Liver (tissue), 7 donors: ENCODE measurements at regions not wholly inside any gene's neighbourhood (a gene's known extent, or its start where the extent isn't known, plus 50 kb on each side); places are given as distances from the start of the nearest gene placed in this dataset.

Experiments used
- DNase-seq: peaks from one replicate; pipeline ENCODE4 v3.0.0-alpha.2; 2017; ENCODE audit warnings: low spot score
- H3K27ac ChIP-seq, 2 donors: one replicate each; pipeline ENCODE4 v1.7.0; 2013; ENCODE audit warnings: inconsistent platforms in 2 of 2, low read length in 2 of 2, control low read depth in 1 of 2, low read depth in 1 of 2, mild to moderate bottlenecking in 1 of 2
- H3K27me3 ChIP-seq, 4 donors: one replicate each; pipeline versions ENCODE4 v1.6.1 to v1.7.0; 2013; ENCODE audit warnings: low read length in 3 of 4, inconsistent platforms in 1 of 4, mild to moderate bottlenecking in 1 of 4, moderate library complexity in 1 of 4; ENCODE audit not compliant: control insufficient read depth in 4 of 4, insufficient read depth in 4 of 4
- H3K36me3 ChIP-seq, 4 donors: one replicate each; pipeline versions ENCODE4 v1.6.1 to v1.7.0; 2013; ENCODE audit warnings: low read length in 3 of 4, mild to moderate bottlenecking in 3 of 4, low read depth in 1 of 4, moderate library complexity in 1 of 4; ENCODE audit not compliant: control insufficient read depth in 4 of 4, insufficient read depth in 3 of 4
- H3K4me1 ChIP-seq, 4 donors: one replicate each; pipeline versions ENCODE4 v1.6.1 to v1.7.0; 2013; ENCODE audit warnings: low read length in 3 of 4, mild to moderate bottlenecking in 3 of 4, moderate library complexity in 1 of 4; ENCODE audit not compliant: control insufficient read depth in 4 of 4, insufficient read depth in 4 of 4
- H3K4me3 ChIP-seq, 3 donors: one replicate each; pipeline versions ENCODE4 v1.6.1 to v1.7.0; 2013; ENCODE audit warnings: low read length in 3 of 3, control low read depth in 1 of 3, low read depth in 1 of 3, mild to moderate bottlenecking in 1 of 3
- H3K9ac ChIP-seq, 2 donors: one replicate each; pipeline ENCODE4 v1.7.0; 2013; ENCODE audit warnings: low read length in 2 of 2, mild to moderate bottlenecking in 2 of 2, moderate library complexity in 2 of 2, control low read depth in 1 of 2, low read depth in 1 of 2
- H3K9me3 ChIP-seq, 4 donors: one replicate each; pipeline versions ENCODE4 v1.6.1 to v1.7.0; 2013; ENCODE audit warnings: low read length in 3 of 4; ENCODE audit not compliant: control insufficient read depth in 4 of 4
- ATF3 ChIP-seq: IDR thresholded peaks from 2 replicates; pipeline ENCODE4 v1.6.1; 2016; ENCODE audit warnings: antibody characterized with exemption
- FOXA1 ChIP-seq: IDR thresholded peaks from 2 replicates; pipeline ENCODE4 v1.6.1; 2016; ENCODE audit warnings: antibody characterized with exemption
- FOXA2 ChIP-seq: IDR thresholded peaks from 2 replicates; pipeline ENCODE4 v1.6.1; 2016; ENCODE audit warnings: antibody characterized with exemption
- GABPA ChIP-seq, 2 donors: IDR thresholded peaks in 1 of 2; conservative IDR thresholded peaks in 1 of 2; 2 replicates each; pipeline ENCODE4 v1.6.1; 2016; ENCODE audit warnings: antibody characterized with exemption in 2 of 2, mild to moderate bottlenecking in 1 of 2, moderate library complexity in 1 of 2
- HNF4A ChIP-seq, 2 donors: conservative IDR thresholded peaks; 2 replicates each; pipeline ENCODE4 v1.6.1; 2016; ENCODE audit warnings: antibody characterized with exemption in 2 of 2, mild to moderate bottlenecking in 2 of 2
- HNF4G ChIP-seq: IDR thresholded peaks from 2 replicates; pipeline ENCODE4 v1.6.1; 2016; ENCODE audit warnings: antibody characterized with exemption
- JUND ChIP-seq, 2 donors: IDR thresholded peaks; 2 replicates each; pipeline ENCODE4 v1.6.1; 2016; ENCODE audit warnings: antibody characterized with exemption in 2 of 2
- MAX ChIP-seq: IDR thresholded peaks from 2 replicates; pipeline ENCODE4 v1.6.1; 2016; ENCODE audit warnings: antibody characterized with exemption
- NR2F2 ChIP-seq: IDR thresholded peaks from 2 replicates; pipeline ENCODE4 v1.6.1; 2016; ENCODE audit warnings: antibody characterized with exemption
- RAD21 ChIP-seq, 2 donors: IDR thresholded peaks; 2 replicates each; pipeline ENCODE4 v1.6.1; 2016; ENCODE audit warnings: antibody characterized with exemption in 2 of 2, mild to moderate bottlenecking in 2 of 2
- REST ChIP-seq: IDR thresholded peaks from 2 replicates; pipeline ENCODE4 v1.6.1; 2016; ENCODE audit warnings: antibody characterized with exemption, mild to moderate bottlenecking
- RXRA ChIP-seq, 2 donors: IDR thresholded peaks; 2 replicates each; pipeline ENCODE4 v1.6.1; 2017 to 2018; ENCODE audit warnings: antibody characterized with exemption in 2 of 2, mild to moderate bottlenecking in 1 of 2
- SP1 ChIP-seq: IDR thresholded peaks from 2 replicates; pipeline ENCODE4 v1.6.1; 2018; ENCODE audit warnings: antibody characterized with exemption, mild to moderate bottlenecking
- TAF1 ChIP-seq: conservative IDR thresholded peaks from 2 replicates; pipeline ENCODE4 v1.6.1; 2016; ENCODE audit warnings: antibody characterized with exemption, mild to moderate bottlenecking
- YY1 ChIP-seq: IDR thresholded peaks from 2 replicates; pipeline ENCODE4 v1.6.1; 2016; ENCODE audit warnings: antibody characterized with exemption, mild to moderate bottlenecking
- ZBTB33 ChIP-seq: IDR thresholded peaks from 2 replicates; pipeline ENCODE4 v1.6.1; 2016; ENCODE audit warnings: antibody characterized with exemption
- WGBS: extraction: QIAGEN DNeasy Blood & Tissue Kit; methylation state at CpG from one replicate; pipeline ENCODE4 v1.1.7; 2013; 5-methylcytosine and 5-hydroxymethylcytosine counted together
- donor health status: healthy.
- donor health status: healthy.
- donor health status: healthy.
- donor health status: healthy.

- WGBS, result 73% methylated on average over 5 of the region's 5 CpGs
- no peak for DNase-seq
Observed at GRCh38 chr9:100671898-100672297, 94.0 kb downstream of the CAVIN4 start.

GRCh38 chr9:100673249-100673648 lies 95.4 kb downstream of the CAVIN4 start:
- no peak overlapping the region for H3K4me3 ChIP-seq
- 84% methylated on average over 2 of the region's 2 CpGs for WGBS
- no peaks in the 10 kb centered on the region for H3K4me1 ChIP-seq
- no peaks in the 10 kb centered on the region for H3K36me3 ChIP-seq
- H3K27me3 ChIP-seq, result no peaks in the 10 kb centered on the region
- no peak overlapping the region for H3K27ac ChIP-seq
- H3K9ac ChIP-seq, result no peak overlapping the region
- no peak for DNase-seq
- no peaks in the 10 kb centered on the region for H3K9me3 ChIP-seq
- TF ChIP-seq RAD21 (IDR thresholded peaks at IDR 0.05) (no peak), YY1 (no peak), FOXA2 (no peak), ZBTB33 (no peak), JUND (IDR thresholded peaks at IDR 0.05) (no peak), ATF3 (no peak), RXRA (IDR thresholded peaks at IDR 0.05) (no peak), MAX (no peak), FOXA1 (no peak)

More at GRCh38 chr9:100671898-100672297, 94.0 kb downstream of the CAVIN4 start:
- Histone ChIP-seq H3K4me1 (no peaks in the 10 kb centered on the region), H3K27me3 (no peaks in the 10 kb centered on the region), H3K9me3 (peaks cover 0 to under 1% (median 0%) of the 10 kb centered on the region in 4 donors), H3K27ac (no peak overlapping the region), H3K36me3 (no peaks in the 10 kb centered on the region), H3K4me3 (no peak overlapping the region), H3K9ac (no peak overlapping the region)
- TF ChIP-seq SP1 (no peak), ZBTB33 (no peak), FOXA1 (no peak), RAD21 (IDR thresholded peaks at IDR 0.05) (no peak), YY1 (no peak), JUND (IDR thresholded peaks at IDR 0.05) (no peak), REST (no peak), GABPA (IDR thresholded peaks at IDR 0.05 in 1 of 2, conservative IDR thresholded peaks at IDR 0.05 in 1 of 2) (no peak), RXRA (IDR thresholded peaks at IDR 0.05) (no peak), HNF4G (no peak), TAF1 (no peak), NR2F2 (no peak), HNF4A (conservative IDR thresholded peaks at IDR 0.05) (no peak), MAX (no peak)
